Skeletal muscle satellite cell (primary cell): ENCODE measurements at regions not wholly inside any gene's neighbourhood (a gene's known extent, or its start where the extent isn't known, plus 50 kb on each side); places are given as distances from the start of the nearest gene placed in this dataset.

Experiments
- H3K27me3 ChIP-seq: 2 replicates; pipeline ENCODE4 v1.7.0; 2013; ENCODE audit warnings: low read length; ENCODE audit not compliant: control insufficient read depth, insufficient read depth
- H3K36me3 ChIP-seq: 2 replicates; pipeline ENCODE4 v1.7.0; 2013; ENCODE audit warnings: mild to moderate bottlenecking, control low read depth, low read length; ENCODE audit not compliant: insufficient read depth
- H3K4me1 ChIP-seq: 2 replicates; pipeline ENCODE4 v1.7.0; 2013; ENCODE audit warnings: low read length; ENCODE audit not compliant: control insufficient read depth, insufficient read depth
- H3K4me2 ChIP-seq: 2 replicates; pipeline ENCODE4 v1.7.0; 2013; ENCODE audit warnings: mild to moderate bottlenecking, low read length
- H3K4me3 ChIP-seq: 2 replicates; pipeline ENCODE4 v1.7.0; 2013; ENCODE audit warnings: low read length
- H3K9ac ChIP-seq: 2 replicates; pipeline ENCODE4 v1.7.0; 2013; ENCODE audit warnings: mild to moderate bottlenecking, low read depth, low read length, moderate library complexity
- H3K9me3 ChIP-seq: replicated peaks from 2 replicates; pipeline ENCODE4 v1.7.0; 2013; ENCODE audit warnings: mild to moderate bottlenecking, control low read depth, low read length

DNA sequence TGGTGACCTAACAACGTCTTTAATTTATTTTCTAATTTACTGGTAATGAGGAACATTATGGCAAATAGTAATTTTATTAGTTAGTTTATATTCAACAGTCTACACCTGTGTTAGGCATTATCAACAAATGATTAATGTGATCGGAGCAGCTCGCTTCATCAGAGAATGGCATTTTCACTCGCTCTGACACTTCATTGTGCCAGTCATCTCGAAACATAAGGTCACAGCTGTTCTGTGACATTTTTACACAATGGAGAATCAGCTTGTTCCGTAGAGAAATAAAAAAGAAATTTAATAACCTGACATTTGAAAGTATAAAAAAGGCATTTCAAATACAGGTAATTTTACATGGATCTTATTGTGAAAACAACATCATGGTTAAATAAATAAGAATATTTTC, 858.4 kb downstream of the SLITRK6 start:
- Histone ChIP-seq H3K4me2 (no peak overlapping the region), H3K27me3 (no peaks in the 10 kb centered on the region), H3K4me1 (no peaks in the 10 kb centered on the region), H3K36me3 (no peaks in the 10 kb centered on the region), H3K4me3 (no peak overlapping the region), H3K9ac (no peak overlapping the region), H3K9me3 (no peaks in the 10 kb centered on the region)

DNA sequence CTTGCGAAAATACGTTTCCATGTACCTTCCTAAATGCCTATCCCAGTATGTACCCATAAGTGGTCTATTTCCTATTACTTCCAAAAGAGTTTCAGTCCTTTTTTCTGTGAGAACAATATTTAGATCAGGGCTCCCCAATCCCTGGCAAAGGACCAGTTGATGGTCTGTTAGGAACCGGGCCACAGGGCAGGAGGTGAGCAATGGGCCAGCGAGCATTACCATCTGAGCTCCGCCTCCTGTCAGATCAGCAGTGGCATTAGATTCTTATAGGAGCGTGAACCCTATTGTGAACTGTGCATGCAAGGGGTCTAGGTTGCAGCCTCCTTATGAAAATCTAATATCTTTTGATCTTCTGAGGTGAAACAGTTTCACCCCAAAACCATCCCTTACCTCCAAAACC, 859.1 kb downstream of the SLITRK6 start:
- Histone ChIP-seq H3K9ac (no peak overlapping the region), H3K4me3 (no peak overlapping the region), H3K27me3 (no peaks in the 10 kb centered on the region), H3K4me2 (no peak overlapping the region), H3K36me3 (no peaks in the 10 kb centered on the region), H3K4me1 (no peaks in the 10 kb centered on the region), H3K9me3 (no peaks in the 10 kb centered on the region)

DNA sequence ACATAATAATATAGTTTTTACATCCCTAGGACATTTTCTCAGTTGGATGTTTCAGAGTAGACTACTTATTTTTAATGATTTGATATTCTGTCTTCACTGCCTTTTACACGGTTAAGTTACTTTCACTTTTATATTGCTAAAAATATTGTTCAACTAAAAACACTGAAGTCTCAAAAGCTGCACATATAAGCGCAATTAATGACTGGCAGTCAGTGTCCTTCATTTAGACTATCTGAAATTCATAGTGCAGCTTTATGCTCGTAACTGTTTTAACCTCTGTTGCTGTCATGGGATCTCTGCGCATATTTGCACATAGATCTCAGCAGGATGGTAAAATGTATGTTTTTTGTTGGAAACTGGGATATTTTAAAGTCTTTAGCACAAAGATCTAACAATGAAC, 864.3 kb downstream of the SLITRK6 start:
- no peaks in the 10 kb centered on the region for H3K27me3 ChIP-seq
- no peaks in the 10 kb centered on the region for H3K36me3 ChIP-seq
- no peak overlapping the region for H3K4me3 ChIP-seq
- no peak overlapping the region for H3K9ac ChIP-seq
- H3K4me1 ChIP-seq = no peaks in the 10 kb centered on the region
- no peak overlapping the region for H3K4me2 ChIP-seq
- H3K9me3 ChIP-seq = peaks cover 7% of the 10 kb centered on the region

DNA sequence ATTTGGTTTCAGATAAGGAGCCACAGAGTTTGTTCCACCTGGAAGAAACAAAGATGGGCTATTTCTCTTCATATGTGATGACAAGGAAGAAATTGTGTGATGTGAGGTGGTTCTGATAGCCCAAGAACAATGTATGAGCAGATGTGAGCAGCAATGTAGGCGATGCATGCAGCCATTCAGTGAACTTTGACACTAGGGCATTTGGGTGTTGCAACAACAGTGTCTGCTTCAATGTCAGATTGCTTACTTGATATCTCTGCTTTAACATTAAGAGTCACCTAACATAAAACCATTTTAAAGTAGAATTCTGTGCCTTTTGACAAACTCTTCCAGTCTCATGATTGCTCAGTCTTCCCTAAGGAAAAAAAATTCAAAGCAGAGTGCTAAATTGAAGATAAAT, 865.4 kb downstream of the SLITRK6 start:
- no peak overlapping the region for H3K4me2 ChIP-seq
- H3K9ac ChIP-seq = no peak overlapping the region
- no peaks in the 10 kb centered on the region for H3K36me3 ChIP-seq
- H3K4me1 ChIP-seq = no peaks in the 10 kb centered on the region
- H3K27me3 ChIP-seq = no peaks in the 10 kb centered on the region
- H3K4me3 ChIP-seq = no peak overlapping the region
- H3K9me3 ChIP-seq = peaks cover 7% of the 10 kb centered on the region

GRCh38 chr13:84931264-84931663, 868.0 kb downstream of the SLITRK6 start:
- peaks cover 7% of the 10 kb centered on the region for H3K9me3 ChIP-seq
- no peaks in the 10 kb centered on the region for H3K36me3 ChIP-seq
- H3K4me1 ChIP-seq = no peaks in the 10 kb centered on the region
- no peaks in the 10 kb centered on the region for H3K27me3 ChIP-seq
- no peak overlapping the region for H3K9ac ChIP-seq
- no peak overlapping the region for H3K4me3 ChIP-seq
- no peak overlapping the region for H3K4me2 ChIP-seq

GRCh38 chr13:84927442-84928169, 871.6 kb downstream of the SLITRK6 start:
- Histone ChIP-seq H3K4me2 (no peak overlapping the region), H3K36me3 (no peaks in the 10 kb centered on the region), H3K4me3 (no peak overlapping the region)

GRCh38 chr13:84925443-84925842, 873.8 kb downstream of the SLITRK6 start:
- H3K4me3 ChIP-seq = no peak overlapping the region
- H3K4me2 ChIP-seq = no peak overlapping the region
- H3K27me3 ChIP-seq = no peaks in the 10 kb centered on the region
- no peaks in the 10 kb centered on the region for H3K9me3 ChIP-seq
- H3K4me1 ChIP-seq = no peaks in the 10 kb centered on the region
- no peaks in the 10 kb centered on the region for H3K36me3 ChIP-seq
- no peak overlapping the region for H3K9ac ChIP-seq

More at GRCh38 chr13:84927442-84928169, 871.6 kb downstream of the SLITRK6 start:
- Histone ChIP-seq H3K4me1 (no peaks in the 10 kb centered on the region), H3K9me3 (no peaks in the 10 kb centered on the region), H3K9ac (no peak overlapping the region), H3K27me3 (no peaks in the 10 kb centered on the region)

DNA sequence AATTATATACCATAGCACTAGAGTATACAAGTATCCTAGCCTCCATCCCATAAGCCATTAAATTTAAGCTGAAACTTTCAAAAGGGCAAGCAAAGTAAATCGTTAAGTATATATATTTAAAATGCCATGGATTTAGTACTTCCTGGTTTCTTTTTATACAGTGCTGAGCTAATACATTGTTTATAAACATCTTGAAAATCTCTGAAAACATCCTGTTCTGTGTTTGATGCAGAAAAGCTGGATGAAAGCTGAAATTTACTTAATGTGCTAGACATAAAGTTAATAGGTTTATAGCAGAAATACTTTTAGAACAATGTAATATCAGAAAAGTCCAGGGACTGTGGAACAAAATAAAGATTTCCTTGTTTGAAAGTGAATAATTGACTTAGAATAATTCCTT, 875.4 kb downstream of the SLITRK6 start:
- Histone ChIP-seq H3K27me3 (no peaks in the 10 kb centered on the region), H3K4me1 (no peaks in the 10 kb centered on the region), H3K4me3 (no peak overlapping the region), H3K4me2 (no peak overlapping the region), H3K36me3 (no peaks in the 10 kb centered on the region), H3K9me3 (no peaks in the 10 kb centered on the region), H3K9ac (no peak overlapping the region)

DNA sequence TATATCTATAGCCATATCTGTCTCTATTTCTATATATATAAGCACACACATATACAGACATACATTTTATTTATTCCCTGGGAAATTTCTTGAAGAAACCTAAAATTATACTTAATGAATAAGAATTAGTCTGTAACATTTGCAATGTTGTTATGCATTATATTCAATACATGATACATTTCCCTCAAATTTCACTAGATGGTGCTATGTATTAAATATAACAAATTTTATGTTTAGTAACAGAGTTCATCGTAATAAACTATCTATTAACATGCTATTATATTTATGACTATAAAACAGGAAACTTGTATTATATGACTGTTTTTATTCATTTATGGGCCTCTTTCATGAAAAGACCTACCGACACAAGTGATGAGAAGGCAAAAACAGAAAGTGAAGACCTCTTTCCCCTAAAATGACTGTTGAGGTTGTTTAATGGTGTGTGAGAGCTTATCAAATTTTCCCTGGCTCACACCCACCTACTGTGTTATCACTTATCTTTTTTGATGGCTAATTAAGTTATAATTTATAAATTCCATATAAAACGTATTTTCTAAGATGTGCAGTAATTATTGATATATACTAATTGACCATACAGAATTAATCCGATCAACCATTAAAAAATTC, 881.9 kb downstream of the SLITRK6 start:
- H3K36me3 ChIP-seq = no peaks in the 10 kb centered on the region
- H3K9me3 ChIP-seq = peaks cover 9% of the 10 kb centered on the region
- H3K9ac ChIP-seq = no peak overlapping the region
- no peaks in the 10 kb centered on the region for H3K4me1 ChIP-seq
- no peaks in the 10 kb centered on the region for H3K27me3 ChIP-seq
- no peak overlapping the region for H3K4me3 ChIP-seq
- no peak overlapping the region for H3K4me2 ChIP-seq

GRCh38 chr13:84912720-84913119, 886.5 kb downstream of the SLITRK6 start:
- Histone ChIP-seq H3K9me3 (peaks cover 9% of the 10 kb centered on the region), H3K4me1 (no peaks in the 10 kb centered on the region), H3K4me2 (no peak overlapping the region), H3K9ac (no peak overlapping the region), H3K27me3 (no peaks in the 10 kb centered on the region), H3K36me3 (no peaks in the 10 kb centered on the region), H3K4me3 (no peak overlapping the region)

GRCh38 chr13:84910423-84910822, 888.8 kb downstream of the SLITRK6 start:
- Histone ChIP-seq H3K36me3 (no peaks in the 10 kb centered on the region), H3K9ac (no peak overlapping the region), H3K4me3 (no peak overlapping the region), H3K9me3 (peaks cover 9% of the 10 kb centered on the region), H3K4me1 (no peaks in the 10 kb centered on the region), H3K27me3 (no peaks in the 10 kb centered on the region), H3K4me2 (no peak overlapping the region)

GRCh38 chr13:84903391-84903790, 895.8 kb downstream of the SLITRK6 start:
- no peaks in the 10 kb centered on the region for H3K36me3 ChIP-seq
- no peak overlapping the region for H3K4me3 ChIP-seq
- H3K4me2 ChIP-seq = no peak overlapping the region
- no peaks in the 10 kb centered on the region for H3K27me3 ChIP-seq
- no peaks in the 10 kb centered on the region for H3K9me3 ChIP-seq
- H3K4me1 ChIP-seq = no peaks in the 10 kb centered on the region
- H3K9ac ChIP-seq = no peak overlapping the region
